HG03025 (cell line): ENCODE measurements at regions not wholly inside any gene's neighbourhood (a gene's known extent, or its start where the extent isn't known, plus 50 kb on each side); places are given as distances from the start of the nearest gene placed in this dataset.
"Not testable (repeated sequence)": the region's sequence is repeated elsewhere in the genome, so short reads cannot be mapped to it uniquely, and the experiment has no call there.

Experiments
- ATAC-seq: cut with Tn5 transposase; IDR thresholded peaks from one replicate; pipeline ENCODE4 v1.9.1; 2021; ENCODE audit warnings: mild to moderate bottlenecking, moderate library complexity; ENCODE audit not compliant: unreplicated experiment, low FRiP score

DNA sequence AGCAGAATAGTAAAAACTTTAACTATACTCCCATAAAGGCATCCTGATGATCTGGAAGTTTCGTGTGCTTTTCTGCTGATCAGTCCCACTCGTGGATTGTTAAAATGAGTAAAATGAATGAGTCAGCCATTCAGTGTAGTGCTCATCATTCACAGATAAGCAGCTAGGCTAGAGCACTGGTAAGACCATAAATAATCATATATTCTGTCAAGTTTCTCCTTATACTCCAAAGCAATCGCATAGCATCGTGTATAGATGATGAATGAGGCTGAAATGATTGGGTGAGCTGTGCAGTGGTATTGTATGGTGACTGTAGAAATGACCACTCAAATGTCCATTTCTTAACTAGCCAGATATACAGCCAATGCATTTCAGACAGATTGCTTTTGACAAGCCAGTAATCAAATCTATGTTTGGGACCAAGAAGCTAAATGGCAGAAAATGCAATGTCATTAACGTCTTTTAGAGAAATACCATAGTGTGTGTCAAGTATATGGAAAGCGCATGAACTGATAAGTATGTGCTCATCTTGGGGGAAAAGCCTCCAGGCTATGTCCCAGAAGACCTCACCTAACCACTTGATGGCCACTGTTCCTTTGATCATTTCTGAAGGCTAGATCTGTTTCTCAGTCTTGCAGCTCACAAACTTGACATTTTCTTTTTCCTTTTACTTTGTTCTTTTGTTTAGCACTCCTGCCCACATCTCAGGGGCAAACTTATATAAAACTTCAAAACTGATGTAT lies 227.2 kb upstream of the FAM3C start:
- ATAC-seq: no peak

DNA sequence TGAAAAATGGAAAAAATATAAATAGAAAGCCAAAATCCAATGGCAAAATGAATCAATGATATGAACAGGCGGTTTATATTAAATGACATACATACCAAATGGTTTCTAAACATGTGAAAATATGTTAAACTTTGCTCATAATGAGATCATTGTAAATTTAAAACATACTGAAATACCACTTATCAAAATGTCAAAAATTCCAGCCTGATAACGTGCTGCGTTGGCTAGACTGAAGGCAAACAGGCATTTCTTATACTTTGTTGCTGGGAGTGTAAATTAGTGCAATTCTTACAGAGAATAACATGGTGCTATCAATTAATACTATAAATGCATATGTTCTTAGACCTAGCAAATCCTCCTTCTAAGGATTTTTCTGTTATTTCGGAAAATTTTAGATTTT lies 225.8 kb upstream of the FAM3C start:
- ATAC-seq: no peak

GRCh38 chr7:121620953-121621606 lies 225.0 kb upstream of the FAM3C start:
- no peak for ATAC-seq

- ATAC-seq: no peak
Observed at GRCh38 chr7:121620206-121620605, 224.1 kb upstream of the FAM3C start.

DNA sequence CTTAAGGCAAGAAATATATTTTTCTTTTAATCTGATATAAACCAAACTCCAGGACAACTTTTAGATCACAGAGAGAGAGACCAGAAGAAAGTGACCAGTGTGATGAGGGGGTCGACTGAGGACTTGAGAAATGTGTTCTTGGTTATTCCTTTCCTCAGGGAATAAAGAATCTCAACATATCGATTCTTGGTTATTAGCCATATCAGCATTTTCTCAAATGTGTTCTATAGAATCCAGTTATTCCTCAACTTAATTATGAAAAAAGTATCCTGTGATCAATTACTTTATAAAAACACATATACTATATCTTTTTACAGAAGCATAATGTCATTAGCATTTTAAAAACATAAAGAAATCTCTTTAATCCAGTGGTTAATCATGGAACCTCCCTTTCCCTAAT lies 222.1 kb upstream of the FAM3C start:
- ATAC-seq: no peak

GRCh38 chr7:121610243-121610642 lies 214.1 kb upstream of the FAM3C start:
- no peak for ATAC-seq

- ATAC-seq: no peak
Observed at GRCh38 chr7:121609208-121609607, 213.1 kb upstream of the FAM3C start.

- ATAC-seq: no peak
Observed at GRCh38 chr7:121608785-121609184, 212.7 kb upstream of the FAM3C start.

- not testable (repeated sequence) for ATAC-seq
Observed at GRCh38 chr7:121608183-121608582, 212.1 kb upstream of the FAM3C start.

- no peak for ATAC-seq
Observed at GRCh38 chr7:121605317-121605680, 209.2 kb upstream of the FAM3C start.

- no peak for ATAC-seq
Observed at GRCh38 chr7:121604627-121605316, 208.7 kb upstream of the FAM3C start.

GRCh38 chr7:121603886-121604285 lies 207.8 kb upstream of the FAM3C start:
- ATAC-seq: no peak

GRCh38 chr7:121599887-121600286 lies 203.8 kb upstream of the FAM3C start:
- ATAC-seq: no peak

GRCh38 chr7:121595758-121596696 lies 199.9 kb upstream of the FAM3C start:
- ATAC-seq: no peak

GRCh38 chr7:121591926-121592325 lies 195.8 kb upstream of the FAM3C start:
- no peak for ATAC-seq

DNA sequence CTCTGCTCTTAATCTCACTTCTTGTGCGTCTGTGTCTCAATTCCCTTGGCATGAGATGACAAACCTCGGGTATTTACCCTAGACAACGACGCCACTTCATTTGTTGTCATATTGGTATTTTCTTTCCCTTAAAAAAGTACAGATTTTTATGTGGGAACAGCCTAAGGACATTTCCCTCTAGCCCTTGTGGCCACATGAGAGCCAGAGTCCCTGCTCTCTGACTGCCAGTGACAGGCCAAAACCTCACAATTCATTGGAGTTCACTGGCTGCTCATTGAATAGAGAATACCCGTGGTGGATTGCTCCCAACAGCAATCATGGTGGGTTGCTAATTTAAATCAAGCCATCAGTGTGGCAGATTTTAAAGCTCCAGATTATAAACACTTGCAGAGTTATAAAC lies 191.3 kb upstream of the FAM3C start:
- ATAC-seq: no peak

- no peak for ATAC-seq
Observed at GRCh38 chr7:121582258-121582657, 186.2 kb upstream of the FAM3C start.

- ATAC-seq: no peak
Observed at GRCh38 chr7:121579639-121580038, 183.5 kb upstream of the FAM3C start.

DNA sequence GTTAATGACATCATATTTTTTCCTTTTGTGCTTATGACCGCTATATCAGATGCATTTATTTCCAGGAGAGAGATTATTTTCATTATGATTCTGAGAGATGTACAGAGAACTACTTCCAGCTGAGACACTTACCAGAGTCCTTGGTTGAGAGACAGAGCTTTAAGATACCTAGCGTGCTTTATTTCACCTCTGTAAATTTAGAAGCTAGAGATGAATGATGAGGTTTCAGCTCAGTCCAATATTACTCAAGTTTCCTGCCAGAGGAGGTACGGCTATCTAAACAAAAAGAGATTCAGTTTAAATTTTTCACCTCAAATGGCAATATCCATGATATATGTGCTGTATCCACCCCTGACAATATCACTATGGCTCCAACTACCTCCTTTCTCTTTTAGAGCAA lies 182.6 kb upstream of the FAM3C start:
- no peak for ATAC-seq

- no peak for ATAC-seq
Observed at GRCh38 chr7:121576148-121576917, 180.2 kb upstream of the FAM3C start.
